Osteocyte (in vitro differentiated cells): ENCODE measurements at regions not wholly inside any gene's neighbourhood (a gene's known extent, or its start where the extent isn't known, plus 50 kb on each side); places are given as distances from the start of the nearest gene placed in this dataset.

Experiments used
- DNase-seq: peaks from one replicate; pipeline ENCODE4 v3.0.0; 2021; ENCODE audit warnings: mixed read lengths; ENCODE audit not compliant: unreplicated experiment; ENCODE audit errors: extremely low spot score
- H3K27ac Mint-ChIP-seq: one replicate; pipeline ENCODE4 v1.8.0; 2021; ENCODE audit warnings: mild to moderate bottlenecking, mixed read lengths; ENCODE audit not compliant: unreplicated experiment
- H3K27me3 Mint-ChIP-seq: one replicate; pipeline ENCODE4 v1.8.0; 2021; ENCODE audit warnings: mixed read lengths; ENCODE audit not compliant: unreplicated experiment
- H3K36me3 Mint-ChIP-seq: one replicate; pipeline ENCODE4 v1.8.0; 2021; ENCODE audit warnings: mixed read lengths; ENCODE audit not compliant: unreplicated experiment
- H3K4me1 Mint-ChIP-seq: one replicate; pipeline ENCODE4 v1.8.0; 2021; ENCODE audit warnings: mixed read lengths; ENCODE audit not compliant: unreplicated experiment
- H3K4me3 Mint-ChIP-seq: one replicate; pipeline ENCODE4 v1.8.0; 2021; ENCODE audit warnings: mild to moderate bottlenecking, moderate library complexity, mixed read lengths; ENCODE audit not compliant: unreplicated experiment
- H3K9me3 Mint-ChIP-seq: one replicate; pipeline ENCODE4 v1.8.0; 2021; ENCODE audit warnings: mixed read lengths; ENCODE audit not compliant: unreplicated experiment
- CTCF ChIP-seq: fragments of 200-600 bp; sonication (generic); IDR thresholded peaks from 2 replicates; pipeline ENCODE4 v1.5.0; 2021; ENCODE audit warnings: antibody characterized with exemption, mild to moderate bottlenecking, moderate library complexity

GRCh38 chr13:33401238-33401637, 115.7 kb upstream of the STARD13 start:
- no peak for TF ChIP-seq CTCF
- H3K36me3 Mint-ChIP-seq: no peaks in the 10 kb centered on the region
- peaks cover 7% of the 10 kb centered on the region for H3K4me1 Mint-ChIP-seq
- no peak overlapping the region for H3K27ac Mint-ChIP-seq
- peaks cover 6% of the 10 kb centered on the region for H3K9me3 Mint-ChIP-seq
- no peak overlapping the region for H3K4me3 Mint-ChIP-seq
- DNase-seq: no peak
- no peaks in the 10 kb centered on the region for H3K27me3 Mint-ChIP-seq

DNA sequence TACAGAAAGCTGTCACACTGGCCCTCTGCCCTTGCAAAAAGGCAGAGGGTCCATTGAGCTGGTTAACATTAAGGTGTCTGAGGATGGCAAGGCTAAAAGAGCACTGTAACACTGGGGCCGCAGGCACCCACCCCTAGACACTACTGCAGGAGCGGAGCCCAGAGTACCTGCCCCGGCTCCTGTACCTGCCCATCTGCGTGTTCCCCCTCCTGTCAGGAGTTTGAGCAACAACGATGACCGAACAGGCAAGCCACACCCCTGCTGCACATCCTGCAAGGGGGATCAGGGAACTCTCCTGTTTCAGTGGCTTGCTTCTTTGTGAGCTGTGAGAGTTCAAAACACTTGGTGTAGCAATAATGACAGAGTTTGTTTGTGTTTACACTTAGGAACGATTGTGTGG, 117.4 kb upstream of the STARD13 start:
- Mint-ChIP-seq H3K4me1 (peaks cover 7% of the 10 kb centered on the region), H3K9me3 (no peaks in the 10 kb centered on the region), H3K27ac (no peak overlapping the region), H3K4me3 (no peak overlapping the region), H3K27me3 (no peaks in the 10 kb centered on the region), H3K36me3 (no peaks in the 10 kb centered on the region)
- DNase-seq: no peak
- TF ChIP-seq CTCF: no peak

DNA sequence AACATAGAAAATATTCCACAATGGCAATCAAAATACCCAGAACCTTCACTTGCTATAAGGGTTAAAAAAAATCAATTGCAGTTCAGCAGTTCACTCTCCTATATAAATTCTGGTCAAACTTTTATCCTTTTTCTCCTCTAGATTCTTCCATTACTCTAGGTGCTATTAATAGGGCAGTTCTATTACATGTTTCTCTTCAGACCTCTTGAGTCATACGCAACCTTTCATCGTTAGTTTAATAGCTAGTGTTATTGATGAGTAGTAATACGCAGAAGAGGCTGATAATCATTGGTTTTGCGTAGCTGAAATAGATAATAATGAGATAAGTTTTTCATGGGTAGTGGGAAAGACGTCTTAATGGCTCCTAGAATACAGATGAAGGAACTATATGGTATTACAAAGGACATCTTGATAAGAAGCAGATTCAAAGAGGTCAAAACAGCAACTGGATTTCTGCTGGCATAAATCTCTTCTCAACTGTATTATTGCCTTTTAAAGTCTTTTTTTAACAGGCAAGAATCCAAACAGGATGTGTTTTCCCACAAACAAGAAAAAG, 118.3 kb upstream of the STARD13 start:
- DNase-seq: no peak
- no peak for TF ChIP-seq CTCF

DNA sequence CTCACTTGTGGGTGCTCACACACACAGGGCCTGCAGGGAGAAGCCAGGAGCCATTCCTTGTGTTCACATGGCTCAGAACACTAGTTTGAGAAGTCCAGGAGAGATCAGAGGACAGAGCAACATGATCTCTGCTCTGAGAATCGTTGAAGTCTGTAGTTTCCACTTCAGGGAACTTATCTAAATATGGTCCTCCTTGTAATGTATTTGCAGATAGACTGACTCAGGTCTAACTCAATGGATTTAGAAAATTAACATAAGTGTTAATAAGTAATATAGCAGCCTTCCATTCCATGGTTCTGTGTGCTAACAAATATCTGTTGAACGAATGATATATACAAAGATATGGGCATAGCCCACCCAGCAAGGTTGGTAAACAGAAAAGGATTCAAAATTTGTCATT, 119.8 kb upstream of the STARD13 start:
- Mint-ChIP-seq H3K4me1 (peaks cover 7% of the 10 kb centered on the region), H3K27ac (no peak overlapping the region)
- no peak for DNase-seq

More for the DNA sequence above, 118.3 kb upstream of the STARD13 start:
- H3K9me3 Mint-ChIP-seq: no peaks in the 10 kb centered on the region
- no peak overlapping the region for H3K27ac Mint-ChIP-seq
- no peaks in the 10 kb centered on the region for H3K27me3 Mint-ChIP-seq
- no peak overlapping the region for H3K4me3 Mint-ChIP-seq
- H3K36me3 Mint-ChIP-seq: no peaks in the 10 kb centered on the region
- H3K4me1 Mint-ChIP-seq: peaks cover 7% of the 10 kb centered on the region

More for the DNA sequence above, 119.8 kb upstream of the STARD13 start:
- no peak for TF ChIP-seq CTCF
- H3K36me3 Mint-ChIP-seq: no peaks in the 10 kb centered on the region
- H3K9me3 Mint-ChIP-seq: no peaks in the 10 kb centered on the region
- no peaks in the 10 kb centered on the region for H3K27me3 Mint-ChIP-seq
- no peak overlapping the region for H3K4me3 Mint-ChIP-seq
